SH-SY5Y (cell line): ENCODE measurements at regions not wholly inside any gene's neighbourhood (a gene's known extent, or its start where the extent isn't known, plus 50 kb on each side); places are given as distances from the start of the nearest gene placed in this dataset.

Experiments used
- GATA2 ChIP-seq: IDR thresholded peaks from 2 replicates; pipeline ENCODE4 v1.6.1; 2011; ENCODE audit warnings: mild to moderate bottlenecking, low read depth, low read length
- GATA3 ChIP-seq: IDR thresholded peaks from 2 replicates; pipeline ENCODE4 v1.6.1; 2011; ENCODE audit warnings: low read depth, mild to moderate bottlenecking, low read length, moderate library complexity

- TF ChIP-seq GATA2 (no peak), GATA3 (no peak)
Observed at GRCh38 chr14:105937253-105938054, 411.1 kb downstream of the TMEM121 start.

- TF ChIP-seq GATA2 (no peak), GATA3 (no peak)
Observed at GRCh38 chr14:105938055-105938863, 411.9 kb downstream of the TMEM121 start.

- TF ChIP-seq GATA3 (no peak), GATA2 (no peak)
Observed at GRCh38 chr14:105938959-105939358, 412.6 kb downstream of the TMEM121 start.

- TF ChIP-seq GATA2 (no peak), GATA3 (no peak)
Observed at GRCh38 chr14:105939810-105940508, 413.6 kb downstream of the TMEM121 start.

DNA sequence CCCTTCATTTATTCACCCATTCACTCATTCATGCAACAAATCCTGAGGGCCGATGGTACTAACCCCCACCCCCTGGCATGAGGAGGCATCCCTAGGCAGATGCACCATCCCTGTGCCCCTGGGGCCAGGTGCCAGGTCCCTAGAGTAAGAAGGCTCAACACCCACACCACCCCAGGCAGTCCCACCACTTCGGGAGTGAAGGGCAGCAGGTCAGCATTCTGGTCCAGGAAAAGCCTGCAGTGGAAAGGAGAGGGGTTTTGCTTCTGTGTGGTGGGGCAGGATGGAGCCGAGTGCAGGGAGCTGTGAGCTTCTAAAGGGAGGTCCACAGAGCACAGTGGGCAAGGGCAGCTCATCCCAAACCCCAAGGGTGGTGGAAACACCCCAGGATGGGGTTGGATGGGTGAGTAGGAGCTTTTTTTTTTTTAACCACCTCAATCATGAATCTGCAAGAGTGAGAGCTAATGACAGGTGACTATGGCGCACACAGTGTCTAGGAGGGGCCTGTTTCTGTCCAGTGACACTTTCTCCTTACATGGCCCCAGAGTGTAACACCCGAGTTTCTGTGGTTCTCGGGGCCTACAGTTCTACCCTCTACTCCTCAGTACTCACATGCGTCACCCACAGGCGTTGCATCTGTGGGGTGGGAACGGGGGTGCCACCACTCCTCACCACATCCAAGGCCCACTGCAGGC lies 414.3 kb downstream of the TMEM121 start:
- no peak for TF ChIP-seq GATA2
- TF ChIP-seq GATA3, result no peak

GRCh38 chr14:105941226-105942166 lies 415.1 kb downstream of the TMEM121 start:
- TF ChIP-seq GATA3 (no peak), GATA2 (no peak)

- TF ChIP-seq GATA3 (no peak), GATA2 (no peak)
Observed at GRCh38 chr14:105943973-105944602, 417.7 kb downstream of the TMEM121 start.

- no peak for TF ChIP-seq GATA3
- no peak for TF ChIP-seq GATA2
Observed at GRCh38 chr14:105944632-105945610, 418.5 kb downstream of the TMEM121 start.

DNA sequence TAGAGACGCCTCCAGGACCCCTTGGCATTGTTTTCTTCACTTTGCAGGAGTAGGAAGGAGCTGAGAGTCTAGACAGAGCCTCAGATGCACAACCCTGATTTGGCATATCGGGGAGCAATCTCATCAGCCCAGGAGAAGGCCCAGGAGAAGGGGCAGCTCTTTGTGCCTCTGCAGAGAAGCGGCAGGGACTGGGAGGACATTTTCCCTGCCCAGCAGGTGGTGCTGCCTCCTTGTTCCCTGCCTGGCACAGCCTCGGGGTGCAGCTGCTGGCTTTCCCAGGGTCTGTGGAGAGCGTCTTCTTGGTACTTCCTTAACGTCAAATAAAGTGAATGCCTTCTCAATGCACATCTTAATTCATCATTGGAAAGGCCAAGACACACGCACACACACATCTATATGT lies 419.5 kb downstream of the TMEM121 start:
- no peak for TF ChIP-seq GATA2

- TF ChIP-seq GATA2, result no peak
- TF ChIP-seq GATA3, result no peak
Observed at GRCh38 chr14:105947599-105947998, 421.2 kb downstream of the TMEM121 start.

GRCh38 chr14:105951399-105951798 lies 425.0 kb downstream of the TMEM121 start:
- TF ChIP-seq GATA3 (no peak), GATA2 (no peak)

DNA sequence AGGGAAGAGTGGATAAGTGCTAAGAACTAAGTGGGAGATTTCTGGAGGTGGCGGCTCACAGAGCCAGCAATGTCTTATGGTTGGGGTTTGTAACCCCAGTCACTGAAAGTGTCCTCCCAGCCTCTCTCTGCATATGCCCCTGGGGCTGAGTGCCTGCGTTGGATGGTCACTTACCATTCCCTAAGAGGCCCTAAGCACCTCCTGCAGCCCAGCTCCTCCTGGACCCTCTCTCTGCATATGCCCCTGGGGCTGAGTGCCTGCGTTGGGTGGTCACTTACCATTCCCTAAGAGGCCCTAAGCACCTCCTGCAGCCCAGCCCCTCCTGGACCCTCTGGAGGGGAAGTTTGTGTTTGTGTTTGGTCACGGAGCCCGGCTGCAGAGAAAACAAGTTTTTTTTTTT lies 425.8 kb downstream of the TMEM121 start:
- TF ChIP-seq GATA3 (no peak), GATA2 (no peak)
